ENCODE measurements at regions not wholly inside any gene's neighbourhood (a gene's known extent, or its start where the extent isn't known, plus 50 kb on each side); places are given as distances from the start of the nearest gene placed in this dataset.

DNA sequence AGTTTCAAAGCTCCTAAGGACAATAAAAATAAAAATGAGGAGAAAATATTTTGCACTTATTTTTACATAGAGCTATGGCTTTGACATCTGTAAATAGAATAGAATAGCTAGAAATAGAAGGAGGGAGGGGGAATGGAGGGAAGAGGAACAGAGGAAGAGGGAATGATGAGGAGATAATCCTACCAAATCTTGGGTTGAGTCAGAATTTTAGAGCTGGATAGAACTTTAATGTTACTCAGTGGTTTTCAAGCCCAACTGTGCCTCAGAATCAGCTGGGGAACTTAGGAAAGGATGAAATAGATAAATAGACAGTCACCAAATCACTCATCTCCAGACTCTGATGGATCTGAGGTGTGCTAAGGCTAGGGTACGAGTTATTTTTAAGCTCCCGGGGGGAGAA is 190.3 kb upstream of the FREM1 start:
- intact Hi-C loops (cut with DNase I): no loop called here
- no peak overlapping the region for H3K4me3 ChIP-seq
- H3K36me3 ChIP-seq: no peaks in the 10 kb centered on the region
- no peaks in the 10 kb centered on the region for H3K4me1 ChIP-seq
- no peak for DNase-seq
- H3K9me3 ChIP-seq: no peaks in the 10 kb centered on the region
- TF ChIP-seq CTCF (IDR thresholded peaks at IDR 0.05): no peak
- TF ChIP-seq POLR2AphosphoS5 (IDR thresholded peaks at IDR 0.05): no peak
- TF ChIP-seq EP300 (IDR thresholded peaks at IDR 0.05): no peak
- TF ChIP-seq POLR2A (IDR thresholded peaks at IDR 0.05): no peak
- 40 to 48% methylated on average over 2 of the region's 2 CpGs for WGBS, 2 donors
- H3K27ac ChIP-seq: no peak overlapping the region
- no peaks in the 10 kb centered on the region for H3K27me3 ChIP-seq

- Histone ChIP-seq H3K27me3 (no peaks in the 10 kb centered on the region), H3K4me1 (no peaks in the 10 kb centered on the region), H3K4me3 (no peak overlapping the region), H3K36me3 (no peaks in the 10 kb centered on the region), H3K27ac (no peak overlapping the region), H3K9me3 (no peaks in the 10 kb centered on the region)
- no peak for TF ChIP-seq CTCF (IDR thresholded peaks at IDR 0.05)
- TF ChIP-seq EP300 (IDR thresholded peaks at IDR 0.05): no peak
- no peak for TF ChIP-seq POLR2AphosphoS5 (IDR thresholded peaks at IDR 0.05)
- TF ChIP-seq POLR2A (IDR thresholded peaks at IDR 0.05): no peak
- 91% methylated on average over 2 of the region's 2 CpGs for WGBS, 2 donors
- intact Hi-C loops (cut with DNase I): no loop called here
- no peak for DNase-seq
These were observed 186.7 kb upstream of the FREM1 start for GRCh38 chr9:15096972-15097371.

DNA sequence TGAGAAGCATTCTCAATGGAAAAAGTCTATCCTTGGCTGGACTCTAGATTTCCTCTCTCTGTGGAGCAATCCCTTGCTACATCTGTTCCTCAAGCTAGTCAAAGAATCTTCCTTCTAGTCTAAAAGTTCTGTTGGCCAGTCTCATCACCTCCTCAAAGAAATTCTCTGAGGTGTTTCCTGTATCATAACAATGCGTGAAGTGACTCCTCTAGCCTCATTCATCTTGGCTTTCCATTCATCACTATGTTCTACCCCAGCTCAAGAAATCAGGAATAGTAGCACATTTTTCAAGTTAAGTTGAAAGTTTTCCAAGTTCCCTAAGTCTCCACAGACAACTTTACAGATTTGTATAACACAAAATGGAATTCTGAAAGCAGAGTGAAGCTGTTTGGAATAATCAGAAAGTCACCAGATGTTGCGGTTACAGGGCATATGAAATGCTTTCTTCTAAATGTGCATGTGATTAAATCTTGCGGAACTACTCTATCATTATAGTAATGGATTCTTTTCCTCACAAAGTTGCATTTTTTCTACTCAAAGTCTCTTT is 176.6 kb upstream of the FREM1 start:
- Histone ChIP-seq H3K27me3 (no peaks in the 10 kb centered on the region), H3K27ac (no peak overlapping the region), H3K4me1 (no peaks in the 10 kb centered on the region), H3K4me3 (no peak overlapping the region), H3K36me3 (no peaks in the 10 kb centered on the region), H3K9me3 (no peaks in the 10 kb centered on the region)
- 80 to 85% methylated on average over 3 of the region's 3 CpGs for WGBS, 2 donors
- DNase-seq: no peak
- intact Hi-C loops (cut with DNase I): no loop called here
- TF ChIP-seq CTCF (IDR thresholded peaks at IDR 0.05) (no peak), EP300 (IDR thresholded peaks at IDR 0.05) (no peak), POLR2A (IDR thresholded peaks at IDR 0.05) (no peak), POLR2AphosphoS5 (IDR thresholded peaks at IDR 0.05) (no peak)

DNA sequence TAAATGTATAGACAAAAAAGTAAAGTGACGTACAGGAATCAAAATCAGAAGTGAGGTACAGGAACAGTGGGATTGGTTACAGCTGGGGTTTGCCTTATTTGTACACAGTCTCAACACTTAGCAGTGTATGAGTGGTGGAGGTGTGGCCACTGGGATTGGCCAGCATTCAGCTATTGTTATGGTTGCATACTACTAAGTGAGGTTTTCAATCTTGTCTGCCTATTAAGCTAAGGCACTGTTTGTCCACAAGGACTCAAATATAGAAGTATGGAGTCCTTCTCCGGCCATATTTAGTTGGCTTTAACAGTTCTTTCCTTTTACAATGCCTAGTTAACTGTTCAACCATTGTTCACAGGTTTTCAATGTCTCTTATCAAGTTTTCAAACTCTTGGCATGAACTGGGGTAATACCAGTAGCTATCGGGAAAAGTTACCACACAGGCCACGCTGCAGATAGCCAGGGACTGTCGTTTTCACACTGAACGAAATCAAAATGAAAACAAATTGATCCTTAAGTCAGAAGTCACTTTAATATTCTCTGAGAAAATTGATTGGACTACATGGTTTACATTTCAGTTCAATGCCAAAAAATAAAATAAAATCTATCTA is 176.0 kb upstream of the FREM1 start:
- no peaks in the 10 kb centered on the region for H3K4me1 ChIP-seq
- H3K27ac ChIP-seq: no peak overlapping the region
- intact Hi-C loops (cut with DNase I): no loop called here
- H3K36me3 ChIP-seq: no peaks in the 10 kb centered on the region
- WGBS, 2 donors: 81 to 86% methylated on average over 6 of the region's 6 CpGs
- TF ChIP-seq CTCF (IDR thresholded peaks at IDR 0.05) (no peak), POLR2AphosphoS5 (IDR thresholded peaks at IDR 0.05) (no peak), POLR2A (IDR thresholded peaks at IDR 0.05) (no peak), EP300 (IDR thresholded peaks at IDR 0.05) (no peak)
- H3K4me3 ChIP-seq: no peak overlapping the region
- no peaks in the 10 kb centered on the region for H3K9me3 ChIP-seq
- no peak for DNase-seq
- no peaks in the 10 kb centered on the region for H3K27me3 ChIP-seq

All from sigmoid colon (tissue), 6 donors.